Thyroid gland (tissue), 4 donors: ENCODE measurements at regions not wholly inside any gene's neighbourhood (a gene's known extent, or its start where the extent isn't known, plus 50 kb on each side); places are given as distances from the start of the nearest gene placed in this dataset.

Source experiments
- DNase-seq, 2 donors: peaks; one replicate each; pipeline ENCODE4 v3.0.0-alpha.2; 2019
- H3K27ac ChIP-seq, 3 donors: fragments of 200-600 bp; sonication (generic); 1 replicate in 2 of 3; 2 replicates in 1 of 3; pipeline ENCODE4 v1.5.1; 2016 to 2019; ENCODE audit warnings: mild to moderate bottlenecking in 1 of 3, moderate library complexity in 1 of 3
- H3K27me3 ChIP-seq: fragments of 200-600 bp; sonication (generic); one replicate; pipeline ENCODE4 v1.5.1; 2019
- H3K36me3 ChIP-seq, 2 donors: fragments of 200-600 bp; sonication (generic); one replicate each; pipeline ENCODE4 v1.5.1; 2016 to 2019
- H3K4me1 ChIP-seq, 2 donors: fragments of 200-600 bp; sonication (generic); one replicate each; pipeline ENCODE4 v1.5.1; 2017 to 2019
- H3K4me3 ChIP-seq, 3 donors: fragments of 200-600 bp; sonication (generic); replicated peaks in 1 of 3; 1 replicate in 2 of 3; 2 replicates in 1 of 3; pipeline ENCODE4 v1.5.1; 2016; ENCODE audit warnings: mild to moderate bottlenecking in 1 of 3
- H3K9me3 ChIP-seq: fragments of 200-600 bp; sonication (generic); one replicate; pipeline ENCODE4 v1.5.1; 2017
- CTCF ChIP-seq, 6 experiments: fragments of 200-600 bp in 3 of 6; fragments of 450-650 bp in 3 of 6; sonication (generic) in 3 of 6; IDR thresholded peaks; one replicate each; pipeline ENCODE4 v1.5.1; 2016 to 2019; ENCODE audit warnings: antibody characterized with exemption in 6 of 6, mild to moderate bottlenecking in 2 of 6, inconsistent platforms in 1 of 6, moderate library complexity in 1 of 6
- POLR2A ChIP-seq, 2 donors: fragments of 450-650 bp; IDR thresholded peaks; one replicate each; pipeline ENCODE4 v1.6.1; 2017; ENCODE audit warnings: antibody characterized with exemption in 2 of 2, mild to moderate bottlenecking in 2 of 2, moderate library complexity in 1 of 2
- WGBS, 2 donors: methylation state at CpG; one replicate each; pipeline ENCODE4 v1.1.5; 2017; 5-methylcytosine and 5-hydroxymethylcytosine counted together
- intact Hi-C: fragments of 100-400 bp; cut with DNase I; formaldehyde crosslinking; loops from one replicate; pipeline ENCODE4 v1.15.1; 2023

- no peaks in the 10 kb centered on the region for H3K9me3 ChIP-seq
- intact Hi-C loops, result no loop called here
- H3K27ac ChIP-seq, result no peak overlapping the region
- no peaks in the 10 kb centered on the region for H3K27me3 ChIP-seq
- 87 to 95% methylated on average over 2 of the region's 2 CpGs for WGBS, 2 donors
- H3K36me3 ChIP-seq, result no peaks in the 10 kb centered on the region
- no peak for DNase-seq
- TF ChIP-seq POLR2A (IDR thresholded peaks at IDR 0.05) (no peak), CTCF (IDR thresholded peaks at IDR 0.05) (no peak)
- H3K4me1 ChIP-seq, result no peaks in the 10 kb centered on the region
- no peak overlapping the region for H3K4me3 ChIP-seq
These were observed 406.1 kb upstream of the CHD1 start for GRCh38 chr5:99334936-99335335.

DNA sequence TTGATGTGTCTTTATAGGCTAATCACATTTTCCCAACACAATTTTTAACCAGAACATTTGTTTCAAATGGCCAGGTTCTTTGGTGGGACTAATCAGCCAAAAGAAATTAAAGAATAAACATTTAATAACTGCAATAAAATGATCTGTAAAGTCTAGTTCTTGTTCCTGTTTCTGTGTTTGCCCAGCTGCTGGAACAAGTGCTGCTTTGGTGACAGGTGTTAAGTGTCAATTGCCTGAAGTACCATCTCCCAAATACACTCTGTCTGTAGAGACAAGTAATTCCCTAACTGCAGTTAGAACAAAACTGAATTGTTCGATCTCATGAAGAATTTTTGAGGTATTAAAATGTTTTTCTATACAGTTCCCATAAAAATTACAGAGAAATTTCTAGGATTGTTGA is 402.3 kb upstream of the CHD1 start:
- H3K4me3 ChIP-seq, result no peak overlapping the region
- no peaks in the 10 kb centered on the region for H3K9me3 ChIP-seq
- 22 to 37% methylated on average over 1 of the region's 1 CpG for WGBS, 2 donors
- H3K4me1 ChIP-seq, result no peaks in the 10 kb centered on the region
- H3K27me3 ChIP-seq, result no peaks in the 10 kb centered on the region
- intact Hi-C loops, result no loop called here
- H3K27ac ChIP-seq, result no peak overlapping the region
- TF ChIP-seq POLR2A (IDR thresholded peaks at IDR 0.05), result no peak
- TF ChIP-seq CTCF (IDR thresholded peaks at IDR 0.05), result no peak
- no peaks in the 10 kb centered on the region for H3K36me3 ChIP-seq
- DNase-seq, result no peak

GRCh38 chr5:99320436-99320835 is 391.6 kb upstream of the CHD1 start:
- TF ChIP-seq POLR2A (IDR thresholded peaks at IDR 0.05), result no peak
- no peak for TF ChIP-seq CTCF (IDR thresholded peaks at IDR 0.05)
- WGBS, 2 donors, result 44 to 45% methylated on average over 5 of the region's 5 CpGs
- Histone ChIP-seq H3K9me3 (no peaks in the 10 kb centered on the region), H3K4me3 (no peak overlapping the region), H3K27me3 (no peaks in the 10 kb centered on the region), H3K4me1 (no peaks in the 10 kb centered on the region), H3K27ac (no peak overlapping the region), H3K36me3 (no peaks in the 10 kb centered on the region)
- intact Hi-C loops, result no loop called here
- no peak for DNase-seq

GRCh38 chr5:99317136-99317535 is 388.3 kb upstream of the CHD1 start:
- no peak for TF ChIP-seq POLR2A (IDR thresholded peaks at IDR 0.05)
- TF ChIP-seq CTCF (IDR thresholded peaks at IDR 0.05), result no peak

GRCh38 chr5:99316484-99316883 is 387.7 kb upstream of the CHD1 start:
- no peak for DNase-seq

More at GRCh38 chr5:99317136-99317535, 388.3 kb upstream of the CHD1 start:
- Histone ChIP-seq H3K9me3 (no peaks in the 10 kb centered on the region), H3K36me3 (no peaks in the 10 kb centered on the region), H3K27ac (no peak overlapping the region), H3K4me3 (no peak overlapping the region), H3K27me3 (no peaks in the 10 kb centered on the region), H3K4me1 (no peaks in the 10 kb centered on the region)
- 80 to 84% methylated on average over 4 of the region's 4 CpGs for WGBS, 2 donors
- intact Hi-C loops, result no loop called here
- DNase-seq, result no peak

More at GRCh38 chr5:99316484-99316883, 387.7 kb upstream of the CHD1 start:
- Histone ChIP-seq H3K36me3 (no peaks in the 10 kb centered on the region), H3K27ac (no peak overlapping the region), H3K27me3 (no peaks in the 10 kb centered on the region), H3K4me1 (no peaks in the 10 kb centered on the region), H3K9me3 (no peaks in the 10 kb centered on the region), H3K4me3 (no peak overlapping the region)
- intact Hi-C loops, result no loop called here
- no peak for TF ChIP-seq POLR2A (IDR thresholded peaks at IDR 0.05)
- no peak for TF ChIP-seq CTCF (IDR thresholded peaks at IDR 0.05)
- WGBS, 2 donors, result 75 to 97% methylated on average over 1 of the region's 1 CpG
